GM18526 (cell line): ENCODE measurements at regions not wholly inside any gene's neighbourhood (a gene's known extent, or its start where the extent isn't known, plus 50 kb on each side); places are given as distances from the start of the nearest gene placed in this dataset.

Source experiments
- POLR2A ChIP-seq: IDR thresholded peaks from 3 replicates; pipeline ENCODE4 v1.6.1; 2011; ENCODE audit not compliant: insufficient read length; ENCODE audit errors: extremely low read depth

GRCh38 chr17:70763018-70763417, 593.7 kb downstream of the KCNJ2 start:
- no peak for TF ChIP-seq POLR2A

GRCh38 chr17:70767102-70767701, 597.9 kb downstream of the KCNJ2 start:
- no peak for TF ChIP-seq POLR2A

- TF ChIP-seq POLR2A = no peak
Observed at GRCh38 chr17:70769956-70770355, 600.6 kb downstream of the KCNJ2 start.

- TF ChIP-seq POLR2A = no peak
Observed at GRCh38 chr17:70771804-70772386, 602.6 kb downstream of the KCNJ2 start.

GRCh38 chr17:70772761-70773160, 603.4 kb downstream of the KCNJ2 start:
- TF ChIP-seq POLR2A = no peak

GRCh38 chr17:70773258-70773657, 603.9 kb downstream of the KCNJ2 start:
- TF ChIP-seq POLR2A = no peak

GRCh38 chr17:70774339-70775117, 605.2 kb downstream of the KCNJ2 start:
- TF ChIP-seq POLR2A = no peak

- no peak for TF ChIP-seq POLR2A
Observed at GRCh38 chr17:70775679-70776078, 606.3 kb downstream of the KCNJ2 start.

- TF ChIP-seq POLR2A = no peak
Observed at GRCh38 chr17:70776441-70776840, 607.1 kb downstream of the KCNJ2 start.

GRCh38 chr17:70780031-70780430, 610.7 kb downstream of the KCNJ2 start:
- no peak for TF ChIP-seq POLR2A

GRCh38 chr17:70786081-70786480, 616.7 kb downstream of the KCNJ2 start:
- TF ChIP-seq POLR2A = no peak

GRCh38 chr17:70787721-70788300, 618.5 kb downstream of the KCNJ2 start:
- TF ChIP-seq POLR2A = no peak

- TF ChIP-seq POLR2A = no peak
Observed at GRCh38 chr17:70791748-70792443, 622.6 kb downstream of the KCNJ2 start.

GRCh38 chr17:70794738-70795137, 625.4 kb downstream of the KCNJ2 start:
- no peak for TF ChIP-seq POLR2A

- TF ChIP-seq POLR2A = no peak
Observed at GRCh38 chr17:70795620-70796019, 626.3 kb downstream of the KCNJ2 start.

- no peak for TF ChIP-seq POLR2A
Observed at GRCh38 chr17:70796757-70797156, 627.4 kb downstream of the KCNJ2 start.

- TF ChIP-seq POLR2A = no peak
Observed at GRCh38 chr17:70797166-70797565, 627.8 kb downstream of the KCNJ2 start.
